H9 (cell line): ENCODE measurements at regions not wholly inside any gene's neighbourhood (a gene's known extent, or its start where the extent isn't known, plus 50 kb on each side); places are given as distances from the start of the nearest gene placed in this dataset.

Experiments
- DNase-seq: peaks from one replicate; pipeline ENCODE4 v3.0.0-alpha.2; 2017
- H2AFZ ChIP-seq: one replicate; pipeline ENCODE4 v1.6.1; 2013; ENCODE audit warnings: mild to moderate bottlenecking, low read length, control low read depth, moderate library complexity
- H2AK5ac ChIP-seq: 2 replicates; pipeline ENCODE4 v1.6.1; 2013; ENCODE audit warnings: low read length, control low read depth, mixed read lengths; ENCODE audit not compliant: insufficient read length
- H2BK120ac ChIP-seq: one replicate; pipeline ENCODE4 v1.6.1; 2013; ENCODE audit warnings: low read depth, mild to moderate bottlenecking, low read length, control low read depth, inconsistent platforms; ENCODE audit not compliant: poor library complexity, severe bottlenecking
- H2BK12ac ChIP-seq: 2 replicates; pipeline ENCODE4 v1.6.1; 2013; ENCODE audit warnings: low read length, control low read depth, mixed read lengths, low read depth; ENCODE audit not compliant: insufficient read length
- H2BK15ac ChIP-seq: 2 replicates; pipeline ENCODE4 v1.6.1; 2013; ENCODE audit warnings: low read depth, low read length, control low read depth
- H2BK20ac ChIP-seq: one replicate; pipeline ENCODE4 v1.6.1; 2013; ENCODE audit warnings: low read depth, mild to moderate bottlenecking, low read length, control low read depth, inconsistent platforms; ENCODE audit not compliant: poor library complexity, severe bottlenecking
- H2BK5ac ChIP-seq: 2 replicates; pipeline ENCODE4 v1.6.1; 2013; ENCODE audit warnings: low read length, control low read depth, mixed read lengths; ENCODE audit not compliant: insufficient read length
- H3K14ac ChIP-seq: 2 replicates; pipeline ENCODE4 v1.6.1; 2013; ENCODE audit warnings: low read length, control low read depth; ENCODE audit not compliant: insufficient read depth
- H3K18ac ChIP-seq: 2 replicates; pipeline ENCODE4 v1.6.1; 2013; ENCODE audit warnings: low read depth, mild to moderate bottlenecking, mixed read lengths, low read length, control low read depth; ENCODE audit not compliant: insufficient read length
- H3K23ac ChIP-seq: 2 replicates; pipeline ENCODE4 v1.6.1; 2013; ENCODE audit warnings: low read length, control low read depth, mixed read lengths, low read depth; ENCODE audit not compliant: insufficient read length
- H3K23me2 ChIP-seq: 2 replicates; pipeline ENCODE4 v1.6.1; 2013; ENCODE audit warnings: low read depth, mild to moderate bottlenecking, mixed read lengths, low read length, control low read depth; ENCODE audit not compliant: insufficient read length, poor library complexity, severe bottlenecking
- H3K27ac ChIP-seq: 2 replicates; pipeline ENCODE4 v1.5.1; 2013; ENCODE audit warnings: low read length, control low read depth, mixed read lengths, low read depth; ENCODE audit not compliant: insufficient read length
- H3K27me3 ChIP-seq: 2 replicates; pipeline ENCODE4 v1.6.1; 2013; ENCODE audit warnings: low read length, control low read depth, inconsistent platforms; ENCODE audit not compliant: insufficient read depth
- H3K4ac ChIP-seq: 2 replicates; pipeline ENCODE4 v1.6.1; 2013; ENCODE audit warnings: low read depth, mild to moderate bottlenecking, control low read depth, inconsistent platforms, low read length, moderate library complexity
- H3K4me1 ChIP-seq: 2 replicates; pipeline ENCODE4 v1.6.1; 2013; ENCODE audit warnings: low read length, control low read depth, inconsistent platforms; ENCODE audit not compliant: insufficient read depth
- H3K4me2 ChIP-seq: 2 replicates; pipeline ENCODE4 v1.6.1; 2013; ENCODE audit warnings: low read length, control low read depth, mixed read lengths; ENCODE audit not compliant: insufficient read length, insufficient read depth
- H3K56ac ChIP-seq: 2 replicates; pipeline ENCODE4 v1.6.1; 2013; ENCODE audit warnings: low read depth, mild to moderate bottlenecking, mixed read lengths, low read length, control low read depth; ENCODE audit not compliant: insufficient read length
- H3K79me1 ChIP-seq: 2 replicates; pipeline ENCODE4 v1.6.1; 2013; ENCODE audit warnings: low read depth, mild to moderate bottlenecking, moderate library complexity, low read length, control low read depth, inconsistent platforms; ENCODE audit not compliant: insufficient read depth, poor library complexity, severe bottlenecking
- H3K79me2 ChIP-seq: 2 replicates; pipeline ENCODE4 v1.6.1; 2013; ENCODE audit warnings: low read length, control low read depth, inconsistent platforms; ENCODE audit not compliant: insufficient read depth
- H3K9ac ChIP-seq: 2 replicates; pipeline ENCODE4 v1.6.1; 2013; ENCODE audit warnings: low read length, control low read depth, mixed read lengths; ENCODE audit not compliant: insufficient read length; ENCODE audit errors: extremely low read depth
- H3K9me3 ChIP-seq: one replicate; pipeline ENCODE4 v1.6.1; 2013; ENCODE audit warnings: low read depth, low read length, inconsistent platforms; ENCODE audit not compliant: control insufficient read depth
- H3T11ph ChIP-seq: one replicate; pipeline ENCODE4 v1.6.1; 2013; ENCODE audit warnings: mild to moderate bottlenecking, low read length, control low read depth, inconsistent platforms
- H4K20me1 ChIP-seq: one replicate; pipeline ENCODE4 v1.6.1; 2013; ENCODE audit not compliant: control insufficient read depth, insufficient read length, insufficient read depth
- H4K5ac ChIP-seq: 2 replicates; pipeline ENCODE4 v1.6.1; 2013; ENCODE audit warnings: low read depth, mild to moderate bottlenecking, mixed read lengths, low read length, control low read depth; ENCODE audit not compliant: insufficient read length
- H4K8ac ChIP-seq: replicated peaks from 2 replicates; pipeline ENCODE4 v1.6.1; 2013; ENCODE audit warnings: low read length, control low read depth, mixed read lengths, low read depth; ENCODE audit not compliant: insufficient read length
- H4K91ac ChIP-seq: 2 replicates; pipeline ENCODE4 v1.6.1; 2013; ENCODE audit warnings: low read depth, mild to moderate bottlenecking, moderate library complexity, mixed read lengths, low read length, control low read depth; ENCODE audit not compliant: insufficient read length
- H3K27ac Mint-ChIP-seq, 3 experiments: 2 replicates in 2 of 3; 3 replicates in 1 of 3; pipeline ENCODE4 v1.8.0; 2020 to 2021; ENCODE audit warnings: mixed read lengths in 3 of 3, mild to moderate bottlenecking in 1 of 3, moderate library complexity in 1 of 3
- H3K27me3 Mint-ChIP-seq: 2 replicates; pipeline ENCODE4 v1.8.0; 2021; ENCODE audit warnings: low read depth, mild to moderate bottlenecking, moderate library complexity, mixed read lengths
- H3K36me3 Mint-ChIP-seq, 3 experiments: 2 replicates in 2 of 3; 3 replicates in 1 of 3; pipeline ENCODE4 v1.8.0; 2020 to 2021; ENCODE audit warnings: low read depth in 3 of 3, mixed read lengths in 3 of 3; ENCODE audit not compliant: insufficient read depth in 1 of 3
- H3K4me1 Mint-ChIP-seq, 2 experiments: 2 replicates each; pipeline ENCODE4 v1.8.0; 2020; ENCODE audit warnings: mixed read lengths in 2 of 2
- H3K4me3 Mint-ChIP-seq, 2 experiments: 2 replicates in 1 of 2; 3 replicates in 1 of 2; pipeline ENCODE4 v1.8.0; 2020 to 2021; ENCODE audit warnings: mild to moderate bottlenecking in 2 of 2, mixed read lengths in 2 of 2, moderate library complexity in 1 of 2
- H3K9me3 Mint-ChIP-seq, 2 experiments: 2 replicates in 1 of 2; 3 replicates in 1 of 2; pipeline ENCODE4 v1.8.0; 2020; ENCODE audit warnings: mild to moderate bottlenecking in 2 of 2, mixed read lengths in 2 of 2, moderate library complexity in 1 of 2
- CTCF ChIP-seq: fragments of 200-600 bp; sonication (generic); conservative IDR thresholded peaks from 3 replicates; pipeline ENCODE4 v1.8.0; 2021; ENCODE audit warnings: antibody characterized with exemption, mild to moderate bottlenecking
- WGBS: extraction: QIAGEN DNeasy Blood & Tissue Kit; methylation state at CpG from one replicate; pipeline ENCODE4 v1.1.7; 2013; ENCODE audit warnings: missing lambda C conversion rate, low lambda C conversion rate, mixed read lengths; ENCODE audit not compliant: insufficient read length; ENCODE audit errors: extremely low coverage; 5-methylcytosine and 5-hydroxymethylcytosine counted together

- H4K5ac ChIP-seq: no peak overlapping the region
- no peak overlapping the region for H3K18ac ChIP-seq
- H3K4me2 ChIP-seq: no peak overlapping the region
- H3K14ac ChIP-seq: no peak overlapping the region
- no peaks in the 10 kb centered on the region for H3K79me1 ChIP-seq
- Mint-ChIP-seq H3K9me3 (no peaks in the 10 kb centered on the region), H3K27ac (no peak overlapping the region), H3K4me3 (no peak overlapping the region), H3K4me1 (peaks cover 13 to 16% of the 10 kb centered on the region in 2 experiments), H3K36me3 (no peaks in the 10 kb centered on the region), H3K27me3 (0 out of 2 replicates have a peak, but pooled peaks cover 2% of the 10 kb centered on the region)
- H3K56ac ChIP-seq: no peak overlapping the region
- no peak overlapping the region for H3T11ph ChIP-seq
- no peaks in the 10 kb centered on the region for H4K20me1 ChIP-seq
- H2BK120ac ChIP-seq: no peak overlapping the region
- H3K9me3 ChIP-seq: no peaks in the 10 kb centered on the region
- no peaks in the 10 kb centered on the region for H3K79me2 ChIP-seq
- H3K27me3 ChIP-seq: no peaks in the 10 kb centered on the region
- no peak overlapping the region for H2BK12ac ChIP-seq
- no peak for DNase-seq
- H4K91ac ChIP-seq: no peak overlapping the region
- H3K4ac ChIP-seq: no peak overlapping the region
- H3K9ac ChIP-seq: no peak overlapping the region
- no peak overlapping the region for H2AK5ac ChIP-seq
- H3K23me2 ChIP-seq: no peaks in the 10 kb centered on the region
- no peak overlapping the region for H3K23ac ChIP-seq
- H4K8ac ChIP-seq: no peak overlapping the region
- H2BK5ac ChIP-seq: no peak overlapping the region
- no peak overlapping the region for H2BK20ac ChIP-seq
- TF ChIP-seq CTCF: no peak
- no peak overlapping the region for H2AFZ ChIP-seq
- peaks cover 3% of the 10 kb centered on the region for H3K4me1 ChIP-seq
- no peak overlapping the region for H2BK15ac ChIP-seq
- H3K27ac ChIP-seq: no peak overlapping the region
- no CpG with 5 or more reads among the region's 4 CpGs for whole genome bisulfite sequencing
Observed at GRCh38 chr20:10137032-10137431, 81.6 kb upstream of the SNAP25 start.
